ENCODE measurements at regions not wholly inside any gene's neighbourhood (a gene's known extent, or its start where the extent isn't known, plus 50 kb on each side); places are given as distances from the start of the nearest gene placed in this dataset.

DNA sequence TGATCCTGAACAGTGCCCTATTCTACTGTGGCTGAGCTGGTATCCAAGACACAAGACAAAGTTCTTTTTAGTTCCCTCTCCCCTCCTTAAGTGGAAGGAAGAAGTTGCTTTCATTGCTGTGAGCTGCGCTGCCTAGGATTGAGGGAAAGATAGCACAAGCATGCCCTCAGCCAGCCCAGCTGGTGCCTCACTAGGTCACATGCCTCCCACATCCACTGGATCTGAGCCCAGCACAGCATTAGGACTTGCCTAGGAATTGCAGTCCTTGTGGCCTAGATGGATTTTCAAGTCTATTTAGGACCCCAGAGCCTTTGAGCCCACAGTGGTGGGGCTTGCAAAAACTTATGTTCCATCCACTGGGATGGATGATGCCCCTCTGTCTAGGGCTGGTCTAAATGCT lies 214.2 kb downstream of the ZNF248 start:
- no peak overlapping the region for H3K27ac ChIP-seq
- H3K4me1 ChIP-seq, result no peaks in the 10 kb centered on the region
- intact Hi-C loops (cut with DNase I; ENCODE audit: low total_unique reads), result no loop called here
- no peak overlapping the region for H3K4me3 ChIP-seq
- H3K27me3 ChIP-seq, result no peaks in the 10 kb centered on the region
- no peak for DNase-seq
- TF ChIP-seq POLR2AphosphoS5 (IDR thresholded peaks at IDR 0.05) (no peak), EP300 (IDR thresholded peaks at IDR 0.05) (no peak), POLR2A (IDR thresholded peaks at IDR 0.05) (no peak), CTCF (IDR thresholded peaks at IDR 0.05) (no peak)
- H3K9me3 ChIP-seq, result peaks cover 0 to 46% (median 0%) of the 10 kb centered on the region in 4 donors
- WGBS, 5 donors, result 44 to 81% (median 61%) methylated on average over 1 of the region's 1 CpG
- no peaks in the 10 kb centered on the region for H3K36me3 ChIP-seq

DNA sequence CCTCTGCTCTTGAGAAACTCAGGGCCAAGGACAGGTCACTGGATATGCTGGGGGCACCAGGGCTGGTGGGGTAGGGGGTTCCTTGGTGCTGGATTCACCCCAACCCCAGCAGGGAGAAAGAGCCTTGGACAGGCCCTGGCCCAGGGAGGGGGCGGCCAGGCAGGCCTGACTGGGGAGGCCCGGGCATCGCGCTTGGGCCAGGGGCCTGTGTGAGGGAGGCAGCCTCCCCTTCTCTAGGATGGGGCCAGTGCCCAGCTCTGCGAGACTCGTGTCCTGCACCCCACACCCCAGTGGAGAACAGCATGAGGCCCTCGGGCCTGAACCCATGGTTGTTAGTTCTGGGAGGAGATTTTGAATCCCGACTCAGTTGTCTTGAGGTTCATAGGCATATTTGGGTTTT lies 217.1 kb downstream of the ZNF248 start:
- Histone ChIP-seq H3K4me3 (no peak overlapping the region), H3K36me3 (no peaks in the 10 kb centered on the region), H3K27me3 (no peaks in the 10 kb centered on the region), H3K27ac (no peak overlapping the region), H3K4me1 (no peaks in the 10 kb centered on the region), H3K9me3 (peaks cover 7 to 51% (median 13%) of the 10 kb centered on the region in 4 donors)
- WGBS, 5 donors, result 82 to 90% (median 86%) methylated on average over 8 of the region's 8 CpGs
- no peak for DNase-seq
- intact Hi-C loops (cut with DNase I; ENCODE audit: low total_unique reads), result no loop called here
- TF ChIP-seq POLR2AphosphoS5 (IDR thresholded peaks at IDR 0.05), result no peak
- TF ChIP-seq CTCF (IDR thresholded peaks at IDR 0.05), result no peak
- TF ChIP-seq EP300 (IDR thresholded peaks at IDR 0.05), result no peak
- TF ChIP-seq POLR2A (IDR thresholded peaks at IDR 0.05), result no peak

DNA sequence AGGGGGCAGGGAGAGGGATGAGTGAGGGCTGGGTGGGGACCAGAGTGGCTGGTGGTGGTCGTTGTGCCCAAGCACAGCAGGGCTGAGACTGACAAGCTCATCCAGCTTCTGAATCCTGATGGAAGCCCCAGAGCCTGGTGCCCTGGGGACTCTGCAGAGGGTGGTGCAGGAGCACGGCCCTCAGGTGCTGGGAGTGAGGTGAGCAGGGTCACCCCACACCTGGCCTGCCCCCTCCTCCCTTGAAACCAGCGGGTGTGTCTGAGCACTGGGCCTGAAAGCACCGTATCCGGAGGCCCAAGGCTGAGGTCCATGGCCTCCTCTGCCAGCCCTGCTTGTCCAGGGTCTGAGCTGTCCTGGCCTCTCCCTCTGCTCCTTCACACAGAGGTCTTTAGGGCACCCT lies 218.2 kb downstream of the ZNF248 start:
- intact Hi-C loops (cut with DNase I; ENCODE audit: low total_unique reads), result no loop called here
- H3K36me3 ChIP-seq, result no peaks in the 10 kb centered on the region
- WGBS, 5 donors, result 65 to 77% (median 74%) methylated on average over 3 to 5 of the region's 5 CpGs
- DNase-seq, result no peak
- no peak overlapping the region for H3K27ac ChIP-seq
- TF ChIP-seq EP300 (IDR thresholded peaks at IDR 0.05) (no peak), CTCF (IDR thresholded peaks at IDR 0.05) (no peak), POLR2A (IDR thresholded peaks at IDR 0.05) (no peak), POLR2AphosphoS5 (IDR thresholded peaks at IDR 0.05) (no peak)
- H3K4me3 ChIP-seq, result no peak overlapping the region
- peaks cover 7 to 62% (median 23%) of the 10 kb centered on the region in 4 donors for H3K9me3 ChIP-seq
- H3K4me1 ChIP-seq, result no peaks in the 10 kb centered on the region
- H3K27me3 ChIP-seq, result no peaks in the 10 kb centered on the region

DNA sequence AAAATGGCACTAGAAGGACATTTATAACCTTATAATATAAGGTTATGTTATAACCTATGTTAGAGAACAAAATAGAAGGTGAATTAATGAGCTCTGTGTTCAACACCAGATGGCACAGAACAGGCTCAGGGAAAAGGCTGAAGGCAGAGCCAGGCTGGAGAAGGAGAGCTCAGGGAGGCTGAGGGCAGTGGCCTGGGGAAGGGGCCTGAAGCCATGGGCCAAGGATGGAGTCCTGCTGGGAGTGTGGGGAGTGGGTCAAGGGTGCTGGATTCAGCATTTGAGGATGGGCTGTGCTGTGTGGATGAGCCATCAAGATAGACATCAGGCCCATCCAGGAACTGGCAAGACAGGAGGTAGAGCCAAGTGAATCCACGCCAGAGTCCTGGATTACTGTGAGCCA lies 218.8 kb downstream of the ZNF248 start:
- Histone ChIP-seq H3K36me3 (no peaks in the 10 kb centered on the region), H3K27ac (no peak overlapping the region), H3K4me3 (no peak overlapping the region), H3K27me3 (no peaks in the 10 kb centered on the region), H3K4me1 (no peaks in the 10 kb centered on the region), H3K9me3 (peaks cover 7 to 67% (median 28%) of the 10 kb centered on the region in 4 donors)
- DNase-seq, result no peak
- intact Hi-C loops (cut with DNase I; ENCODE audit: low total_unique reads), result no loop called here
- WGBS, 5 donors, result 71 to 80% (median 71%) methylated on average over 1 of the region's 1 CpG
- TF ChIP-seq CTCF (IDR thresholded peaks at IDR 0.05) (no peak), POLR2A (IDR thresholded peaks at IDR 0.05) (no peak), EP300 (IDR thresholded peaks at IDR 0.05) (no peak), POLR2AphosphoS5 (IDR thresholded peaks at IDR 0.05) (no peak)
